SKM-1 treated with dmso at 0.1 percent for 144 hours (cell line): ENCODE measurements at regions not wholly inside any gene's neighbourhood (a gene's known extent, or its start where the extent isn't known, plus 50 kb on each side); places are given as distances from the start of the nearest gene placed in this dataset.
"Not testable (repeated sequence)": the region's sequence is repeated elsewhere in the genome, so short reads cannot be mapped to it uniquely, and the experiment has no call there.

Experiments used
- DNase-seq: peaks from one replicate; lab custom pipeline; 2025; ENCODE audit not compliant: unreplicated experiment; lab: John Stamatoyannopoulos, UW

GRCh38 chr3:118180853-118181252, 853.8 kb downstream of the IGSF11 start:
- DNase-seq, result no peak

DNA sequence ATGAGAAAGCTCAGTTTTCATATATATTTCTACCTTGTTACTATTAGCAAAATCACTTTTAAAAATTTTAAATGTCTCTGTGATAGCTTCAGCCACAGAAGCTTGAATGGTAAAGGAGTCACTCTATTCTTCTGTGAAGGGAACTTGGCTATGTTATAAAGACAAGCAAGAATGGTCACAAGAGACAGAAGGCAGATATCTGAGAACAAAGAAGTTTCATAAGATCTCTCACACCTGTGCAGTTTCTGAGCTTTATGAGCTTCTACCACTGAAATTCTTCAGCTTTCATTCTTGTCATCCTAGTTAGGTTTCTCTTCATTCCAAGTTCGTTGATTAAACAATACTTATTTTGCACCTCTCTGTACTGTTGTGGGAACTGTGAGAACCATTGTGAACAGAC, 853.4 kb downstream of the IGSF11 start:
- no peak for DNase-seq

DNA sequence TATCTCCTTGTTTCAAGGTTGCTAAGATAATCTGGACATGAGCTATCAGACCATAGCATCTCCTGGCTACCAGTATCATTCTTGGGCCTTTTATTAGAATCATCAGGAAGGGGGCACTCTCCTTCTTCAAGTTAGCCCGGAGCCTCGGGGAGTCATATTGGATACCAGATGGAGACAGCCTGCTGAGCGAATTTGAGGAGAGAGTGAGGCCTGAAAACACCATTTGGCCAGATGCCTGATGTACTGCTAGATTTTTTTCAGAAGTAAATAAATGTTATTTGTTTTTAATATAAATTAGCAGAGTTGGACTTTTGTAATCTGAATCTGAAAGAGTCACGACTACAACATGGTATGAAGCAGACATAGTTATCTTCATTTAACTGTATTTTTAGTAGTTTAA, 848.6 kb downstream of the IGSF11 start:
- no peak for DNase-seq

DNA sequence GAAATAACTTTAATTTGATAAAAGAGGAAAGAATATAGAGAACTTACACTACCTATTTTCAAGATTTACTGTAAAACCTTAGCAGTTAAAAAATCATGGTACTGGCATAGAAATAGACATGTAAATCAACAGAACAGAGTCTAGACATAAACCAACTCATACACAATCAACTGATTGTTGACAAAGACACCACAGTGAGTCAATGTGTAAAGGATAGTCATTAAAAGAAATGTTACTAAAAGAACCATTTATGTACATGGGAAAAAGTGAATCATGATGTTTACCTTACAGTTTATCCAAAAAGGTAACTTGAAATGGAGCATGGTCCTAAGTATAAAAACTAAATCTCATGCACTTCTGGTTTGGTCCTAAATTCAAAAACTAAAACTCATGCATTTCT, 847.4 kb downstream of the IGSF11 start:
- no peak for DNase-seq

DNA sequence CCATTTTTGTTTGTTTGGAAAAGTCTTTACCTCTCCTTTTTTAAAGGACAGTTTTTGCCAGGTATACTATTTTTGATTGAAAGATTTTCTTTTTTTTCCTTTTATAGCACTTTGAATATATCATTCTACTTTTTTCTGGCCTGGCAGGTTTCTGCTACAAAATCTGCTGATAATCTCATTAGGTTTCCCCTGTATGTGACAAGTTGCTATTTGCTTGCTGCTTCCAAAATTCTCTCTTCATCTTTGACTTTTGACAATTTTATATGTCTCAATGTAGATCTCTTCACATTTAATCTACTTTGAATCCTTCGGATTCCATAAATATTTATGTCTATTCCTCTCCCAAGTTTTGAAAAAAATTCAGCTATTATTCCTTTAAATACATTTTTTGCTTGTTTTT, 838.5 kb downstream of the IGSF11 start:
- DNase-seq, result no peak

- DNase-seq, result no peak
Measured at GRCh38 chr3:118199044-118199443, 835.6 kb downstream of the IGSF11 start.

GRCh38 chr3:118204052-118204656, 830.5 kb downstream of the IGSF11 start:
- DNase-seq, result no peak

GRCh38 chr3:118207271-118207670, 827.4 kb downstream of the IGSF11 start:
- DNase-seq, result no peak

DNA sequence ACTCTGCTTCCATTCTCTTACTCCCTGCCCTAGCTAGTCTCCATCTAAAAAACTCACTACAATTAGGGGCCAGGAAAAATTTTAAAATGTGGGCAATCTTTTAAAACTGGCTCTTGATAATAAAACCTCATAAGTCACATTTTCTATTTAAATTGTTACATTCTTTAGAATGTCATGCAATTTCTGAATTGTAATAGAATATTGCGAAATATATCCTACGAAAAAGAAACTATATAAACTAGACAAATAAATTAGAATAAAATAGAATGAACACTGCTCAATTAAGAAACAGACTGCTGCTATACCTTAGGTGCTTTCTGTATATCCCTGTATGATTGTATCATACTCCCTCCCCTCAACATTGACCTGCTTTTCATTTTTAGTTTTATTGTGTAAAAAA, 826.0 kb downstream of the IGSF11 start:
- DNase-seq, result no peak

- DNase-seq, result no peak
Measured at GRCh38 chr3:118213892-118214291, 820.8 kb downstream of the IGSF11 start.

GRCh38 chr3:118226206-118226605, 808.4 kb downstream of the IGSF11 start:
- DNase-seq, result no peak

GRCh38 chr3:118227191-118227590, 807.5 kb downstream of the IGSF11 start:
- DNase-seq, result no peak

GRCh38 chr3:118228151-118228550, 806.5 kb downstream of the IGSF11 start:
- DNase-seq, result no peak

DNA sequence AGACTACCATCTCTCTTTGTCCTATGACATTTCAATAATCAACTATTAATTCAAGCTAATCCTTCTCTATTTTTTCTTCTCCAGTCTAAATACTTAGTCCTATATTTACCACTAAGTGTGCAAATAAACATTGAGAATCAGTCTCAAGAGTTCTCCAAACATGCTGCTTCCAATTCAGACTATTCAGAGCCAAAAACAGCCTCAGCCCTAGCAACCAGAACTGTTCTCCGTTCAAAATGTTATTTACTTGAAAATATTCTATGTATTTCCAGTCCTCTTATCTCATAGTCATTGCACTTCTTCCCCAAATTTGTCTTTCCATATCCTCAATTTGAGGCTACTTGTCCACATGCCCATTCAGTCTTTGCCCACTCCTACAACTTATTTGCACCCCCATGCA, 805.5 kb downstream of the IGSF11 start:
- DNase-seq, result no peak

DNA sequence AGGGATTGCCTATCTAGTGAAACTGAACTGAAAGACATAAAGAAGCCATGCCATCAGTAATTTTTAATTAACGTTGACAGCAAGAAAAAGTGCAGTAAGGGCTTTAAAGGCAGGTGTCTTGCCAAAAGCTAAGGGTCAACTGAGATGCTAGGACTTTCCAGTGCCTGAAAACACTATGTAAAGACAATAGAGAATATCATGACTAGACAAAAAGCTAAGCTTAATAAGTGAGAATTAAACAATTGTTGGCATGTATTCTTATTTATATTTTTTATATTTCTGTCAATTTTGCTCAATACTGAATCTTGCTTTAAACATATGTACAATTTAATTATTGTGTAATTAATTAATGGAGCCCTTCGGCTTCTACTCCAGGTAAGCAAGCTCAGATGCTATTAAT, 803.1 kb downstream of the IGSF11 start:
- DNase-seq, result no peak

- no peak for DNase-seq
Measured at GRCh38 chr3:118239253-118239652, 795.4 kb downstream of the IGSF11 start.

DNA sequence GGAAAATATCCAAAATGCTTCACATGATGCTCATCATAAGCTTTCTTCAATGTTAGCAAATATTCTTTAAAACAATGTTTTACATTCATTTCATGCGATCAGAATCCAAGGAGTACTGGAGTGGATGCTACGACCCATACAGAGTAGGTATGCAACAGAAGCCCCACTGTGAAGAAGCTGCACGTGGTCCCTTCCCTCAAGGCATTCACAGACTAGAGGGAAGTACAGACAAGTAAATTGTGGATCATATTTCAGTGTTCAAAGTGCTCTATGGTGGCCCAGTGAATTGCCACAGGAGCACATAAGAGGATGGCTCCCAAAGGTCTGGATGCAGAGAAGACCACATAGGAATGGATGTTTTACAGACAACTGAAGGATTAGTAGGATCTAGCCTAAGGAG, 789.9 kb downstream of the IGSF11 start:
- DNase-seq, result no peak

GRCh38 chr3:118245312-118245711, 789.3 kb downstream of the IGSF11 start:
- no peak for DNase-seq

DNA sequence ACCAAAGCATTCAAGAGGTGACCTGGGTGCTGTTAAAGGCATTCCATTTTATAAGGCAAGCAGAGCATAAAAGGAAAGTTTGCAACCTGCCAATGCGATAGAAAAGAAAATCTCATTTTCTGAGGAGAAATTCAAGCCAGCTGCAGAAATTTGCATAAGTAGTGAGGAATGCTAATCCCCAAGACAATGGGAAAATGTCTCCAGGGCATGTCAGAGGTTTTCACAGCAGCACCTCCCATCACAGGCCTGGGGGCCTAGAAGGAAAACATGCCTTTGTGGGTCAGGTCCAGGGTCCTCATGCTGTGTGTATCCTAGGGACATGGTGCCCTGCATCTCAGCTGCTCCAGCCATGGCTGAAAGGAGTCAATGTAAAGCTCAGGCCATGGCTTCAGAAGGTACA, 775.8 kb downstream of the IGSF11 start:
- DNase-seq, result not testable (repeated sequence)

- DNase-seq, result no peak
Measured at GRCh38 chr3:118262800-118263402, 771.7 kb downstream of the IGSF11 start.

GRCh38 chr3:118267588-118267987, 767.1 kb downstream of the IGSF11 start:
- DNase-seq, result no peak

DNA sequence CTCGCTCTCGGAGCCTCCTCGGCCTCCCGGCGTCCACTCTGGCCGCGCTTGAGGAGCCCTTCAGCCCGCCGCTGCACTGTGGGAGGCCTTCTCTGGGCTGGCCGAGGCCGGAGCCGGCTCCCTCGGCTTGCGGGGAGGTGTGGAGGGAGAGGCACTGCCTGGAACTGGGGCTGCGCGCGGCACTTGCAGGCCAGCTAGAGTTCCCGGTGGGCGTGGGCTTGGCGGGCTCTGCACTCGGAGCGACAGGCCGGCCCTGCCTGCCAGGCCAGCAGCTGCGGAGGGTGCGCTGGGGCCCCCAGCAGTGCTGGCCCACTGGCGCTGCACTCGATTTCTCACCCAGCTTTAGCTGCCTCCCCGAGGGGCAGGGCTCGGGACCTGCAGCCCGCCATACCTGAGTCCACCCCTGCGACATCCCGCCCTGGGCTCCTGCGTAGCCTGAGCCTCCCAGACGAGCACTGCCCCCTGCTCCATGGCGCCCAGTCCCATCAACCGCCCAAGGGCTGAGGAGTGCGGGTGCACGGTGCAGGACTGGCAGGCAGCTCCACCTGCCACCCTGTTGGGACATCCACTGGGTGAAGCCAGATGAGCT, 765.0 kb downstream of the IGSF11 start:
- DNase-seq, result no peak

DNA sequence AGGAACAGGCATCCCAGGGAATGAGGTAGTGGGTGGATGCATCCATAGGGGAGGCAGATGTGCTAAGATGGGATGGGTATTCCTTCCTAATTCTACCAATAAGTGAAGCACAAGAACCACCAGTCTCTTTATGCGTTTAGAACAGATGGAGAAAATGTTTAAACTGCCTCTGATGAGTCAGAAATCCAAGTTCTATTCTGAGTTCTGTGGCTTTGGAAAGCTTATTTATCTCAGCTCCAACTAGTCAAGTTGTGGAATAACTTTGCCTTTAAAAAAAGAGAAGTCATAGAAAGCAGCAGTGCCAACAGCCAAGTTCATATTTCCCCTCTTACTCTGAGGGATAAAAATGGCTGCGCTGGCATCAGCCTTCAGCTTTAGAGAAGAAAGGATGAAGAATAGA, 761.7 kb downstream of the IGSF11 start:
- DNase-seq, result no peak
